ENCODE measurements at regions not wholly inside any gene's neighbourhood (a gene's known extent, or its start where the extent isn't known, plus 50 kb on each side); places are given as distances from the start of the nearest gene placed in this dataset.
"Not testable (repeated sequence)": the region's sequence is repeated elsewhere in the genome, so short reads cannot be mapped to it uniquely, and the experiment has no call there.

- no peak for DNase-seq
Observed at GRCh38 chr10:118969014-118969413, 60.5 kb upstream of the NANOS1 start.

DNA sequence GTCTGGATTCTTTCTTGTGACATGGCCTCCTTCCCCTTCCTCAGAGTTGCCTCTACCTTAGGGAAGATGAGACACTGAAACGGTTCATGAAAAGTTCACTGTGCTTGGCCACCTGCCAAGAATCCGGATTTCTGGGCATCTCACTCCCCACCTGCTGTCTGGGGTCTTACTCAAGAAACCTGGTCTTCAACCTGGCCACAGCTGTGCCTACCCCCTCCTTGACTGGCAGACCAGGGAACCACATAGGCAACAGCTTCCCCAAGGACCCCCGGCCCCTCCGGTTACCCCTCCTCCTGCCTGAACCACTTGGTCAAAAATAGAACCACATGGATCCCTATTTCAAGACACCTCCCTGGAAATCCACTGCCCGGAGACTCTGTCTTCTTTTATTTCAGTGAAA lies 58.7 kb upstream of the NANOS1 start:
- DNase-seq: no peak

GRCh38 chr10:118971187-118971586 lies 58.3 kb upstream of the NANOS1 start:
- DNase-seq: no peak

DNA sequence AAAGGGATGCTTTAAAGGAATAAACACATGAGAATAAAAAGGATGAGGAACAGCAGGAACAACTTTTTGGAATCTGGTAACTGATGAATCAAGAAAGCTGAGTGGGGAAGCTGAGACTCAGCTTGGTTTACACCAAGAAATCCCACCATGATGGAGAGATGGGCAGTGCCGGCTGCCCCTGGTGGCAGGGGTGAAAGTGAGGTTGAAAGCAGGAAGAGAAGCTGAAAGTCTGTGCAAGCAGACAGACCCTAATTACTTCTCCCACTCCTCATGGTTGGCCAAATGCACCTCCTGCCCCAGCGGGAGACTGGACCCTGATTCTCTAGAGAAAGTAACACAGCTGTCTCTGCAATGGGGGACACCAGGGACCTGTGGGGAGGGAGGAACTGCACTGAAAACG lies 57.6 kb upstream of the NANOS1 start:
- no peak for DNase-seq

GRCh38 chr10:118973744-118974143 lies 55.8 kb upstream of the NANOS1 start:
- DNase-seq: no peak

- no peak for DNase-seq
Observed at GRCh38 chr10:118974951-118975350, 54.6 kb upstream of the NANOS1 start.

DNA sequence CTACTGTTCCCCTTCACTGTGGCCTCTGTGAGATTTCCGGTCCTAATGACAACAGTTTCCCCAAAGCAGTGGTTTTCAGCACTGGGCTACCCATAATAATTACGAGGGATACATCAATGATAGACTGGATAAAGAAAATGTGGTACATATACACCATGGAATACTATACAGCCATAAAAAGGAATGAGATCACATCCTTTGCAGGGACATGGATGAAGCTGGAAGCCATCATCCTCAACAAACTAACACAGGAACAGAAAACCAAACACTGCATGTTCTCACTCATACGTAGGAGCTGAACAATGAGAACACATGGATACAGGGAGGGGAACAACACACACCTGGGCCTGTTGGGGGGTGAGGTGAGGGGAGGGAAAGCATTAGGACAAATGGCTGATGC lies 53.3 kb upstream of the NANOS1 start:
- DNase-seq: not testable (repeated sequence)

GRCh38 chr10:118977022-118977599 lies 52.4 kb upstream of the NANOS1 start:
- DNase-seq: no peak

GRCh38 chr10:118977835-118978234 lies 51.7 kb upstream of the NANOS1 start:
- DNase-seq: no peak

DNA sequence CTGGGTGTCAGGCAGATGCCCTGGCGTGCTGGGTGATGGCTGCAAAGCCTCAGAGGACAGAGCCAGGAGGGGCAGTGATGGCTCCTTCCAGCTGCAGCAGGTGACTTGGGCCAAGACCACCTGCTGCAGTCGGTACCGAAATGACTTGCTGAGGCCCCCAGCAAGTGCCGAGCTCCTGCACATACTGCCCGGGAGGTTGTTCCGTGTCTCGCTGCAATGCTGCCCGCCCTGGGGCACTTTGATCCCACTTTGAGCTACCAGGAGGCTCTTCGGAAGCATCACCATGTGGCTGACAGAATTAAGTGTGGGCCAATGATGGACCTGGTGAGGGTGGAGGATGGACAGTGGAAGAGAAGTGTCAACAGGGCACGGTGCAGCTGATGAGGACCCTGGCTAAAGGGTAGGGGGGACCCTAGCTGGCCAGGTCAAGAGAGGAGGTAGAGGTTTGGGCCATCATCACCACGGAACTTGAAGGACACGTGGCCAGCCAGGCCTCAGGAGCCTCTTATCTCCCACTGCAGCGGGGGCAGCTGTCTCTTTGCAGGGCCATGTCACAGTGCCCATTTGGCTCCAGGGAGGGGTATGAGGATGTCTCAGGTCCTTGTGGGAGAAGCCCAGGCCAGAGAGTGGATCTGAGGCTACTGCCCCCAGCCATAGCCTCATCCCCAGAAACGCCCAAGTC lies 51.1 kb upstream of the NANOS1 start:
- no peak for DNase-seq

- DNase-seq: no peak
Observed at GRCh38 chr10:118978998-118979350, 50.5 kb upstream of the NANOS1 start.

GRCh38 chr10:118979661-118980060 lies 49.9 kb upstream of the NANOS1 start:
- DNase-seq: no peak
